Colonic mucosa (tissue), 4 donors: ENCODE measurements at regions not wholly inside any gene's neighbourhood (a gene's known extent, or its start where the extent isn't known, plus 50 kb on each side); places are given as distances from the start of the nearest gene placed in this dataset.

Experiments used
- DNase-seq: peaks from one replicate; pipeline ENCODE4 v3.0.0-alpha.2; 2020
- H3K27ac ChIP-seq: fragments of 200-600 bp; one replicate; pipeline ENCODE4 v1.8.0; 2021
- H3K27me3 ChIP-seq: fragments of 200-600 bp; one replicate; pipeline ENCODE4 v1.8.0; 2021
- H3K36me3 ChIP-seq: fragments of 200-600 bp; one replicate; pipeline ENCODE4 v1.8.0; 2021
- H3K4me1 ChIP-seq: fragments of 200-600 bp; one replicate; pipeline ENCODE4 v1.8.0; 2021; ENCODE audit warnings: mild to moderate bottlenecking
- H3K4me3 ChIP-seq: fragments of 200-600 bp; one replicate; pipeline ENCODE4 v1.8.0; 2021
- H3K9ac ChIP-seq, 2 donors: one replicate each; pipeline ENCODE4 v1.7.0; 2013; ENCODE audit warnings: control low read depth in 2 of 2, low read depth in 2 of 2, low read length in 2 of 2
- H3K9me3 ChIP-seq: fragments of 200-600 bp; one replicate; pipeline ENCODE4 v1.8.0; 2021
- CTCF ChIP-seq: fragments of 200-600 bp; IDR thresholded peaks from one replicate; pipeline ENCODE4 v1.8.0; 2022; ENCODE audit warnings: antibody characterized with exemption, mild to moderate bottlenecking
- intact Hi-C: fragments of 100-400 bp; cut with DNase I; formaldehyde crosslinking; loops from one replicate; pipeline ENCODE4 v1.14.1; 2022
- donor health status: healthy.
- donor health status: DM: no; HTN: no; CAD: no.
- donor health status: DM: no; HTN: no; CAD: no.

DNA sequence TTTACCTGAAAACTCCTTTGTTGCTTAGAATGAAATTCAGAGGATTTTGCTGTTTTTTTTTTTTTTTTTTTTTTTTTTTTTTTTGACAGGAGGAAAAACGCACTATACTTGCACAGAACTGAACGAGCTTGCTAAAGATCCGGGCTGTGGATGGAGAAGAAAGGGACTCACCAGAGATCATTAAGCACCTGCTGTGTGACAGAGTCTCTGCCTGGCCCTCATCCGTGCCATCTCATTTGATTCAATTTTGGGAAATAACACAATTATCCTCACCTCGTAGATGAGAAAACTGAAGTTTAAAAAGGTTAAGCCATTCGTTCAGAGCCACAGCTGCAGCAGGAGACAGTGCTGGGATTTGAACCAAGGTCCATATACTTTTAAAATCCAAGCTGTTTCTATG lies 775.4 kb upstream of the ID2 start:
- Histone ChIP-seq H3K36me3 (no peaks in the 10 kb centered on the region), H3K4me3 (no peak overlapping the region), H3K4me1 (no peaks in the 10 kb centered on the region), H3K9ac (no peak overlapping the region), H3K27ac (no peak overlapping the region), H3K9me3 (no peaks in the 10 kb centered on the region), H3K27me3 (no peaks in the 10 kb centered on the region)
- intact Hi-C loops: no loop called here
- DNase-seq: no peak
- no peak for TF ChIP-seq CTCF

- no peaks in the 10 kb centered on the region for H3K9me3 ChIP-seq
- no peaks in the 10 kb centered on the region for H3K4me1 ChIP-seq
- H3K27me3 ChIP-seq: no peaks in the 10 kb centered on the region
- intact Hi-C loops: no loop called here
- no peak overlapping the region for H3K4me3 ChIP-seq
- no peak overlapping the region for H3K27ac ChIP-seq
- no peak for TF ChIP-seq CTCF
- H3K9ac ChIP-seq: no peak overlapping the region
- no peaks in the 10 kb centered on the region for H3K36me3 ChIP-seq
- DNase-seq: no peak
Observed at GRCh38 chr2:7907041-7907440, 774.8 kb upstream of the ID2 start.

- no peak for TF ChIP-seq CTCF
- Histone ChIP-seq H3K9me3 (no peaks in the 10 kb centered on the region), H3K9ac (no peak overlapping the region), H3K4me3 (no peak overlapping the region), H3K27ac (no peak overlapping the region), H3K36me3 (no peaks in the 10 kb centered on the region), H3K4me1 (no peaks in the 10 kb centered on the region), H3K27me3 (no peaks in the 10 kb centered on the region)
- intact Hi-C loops: no loop called here
- no peak for DNase-seq
Observed at GRCh38 chr2:7910752-7911151, 771.1 kb upstream of the ID2 start.

DNA sequence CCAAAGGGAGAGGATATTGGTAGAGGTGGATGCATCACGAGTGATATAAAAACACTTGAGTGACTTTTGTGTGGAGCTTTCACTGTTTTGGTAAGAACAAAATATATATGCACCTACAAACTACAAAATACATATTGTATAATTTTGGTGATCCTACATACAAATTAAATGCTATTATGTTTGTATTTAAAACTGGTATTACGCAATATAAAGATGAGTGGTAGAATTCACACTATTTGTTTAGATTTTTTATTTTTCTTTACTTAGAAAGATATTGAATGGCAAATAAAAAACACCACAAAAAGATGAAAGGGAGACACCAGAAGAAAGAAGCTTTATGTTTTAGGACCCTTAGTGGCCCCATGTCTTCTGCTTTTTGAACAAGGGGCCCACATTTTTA lies 770.7 kb upstream of the ID2 start:
- TF ChIP-seq CTCF: no peak
- Histone ChIP-seq H3K4me1 (no peaks in the 10 kb centered on the region), H3K27ac (no peak overlapping the region), H3K36me3 (no peaks in the 10 kb centered on the region), H3K9me3 (no peaks in the 10 kb centered on the region), H3K9ac (no peak overlapping the region), H3K27me3 (no peaks in the 10 kb centered on the region), H3K4me3 (no peak overlapping the region)
- intact Hi-C loops: no loop called here
- DNase-seq: no peak

GRCh38 chr2:7913974-7914373 lies 767.9 kb upstream of the ID2 start:
- H3K4me1 ChIP-seq: no peaks in the 10 kb centered on the region
- no peaks in the 10 kb centered on the region for H3K36me3 ChIP-seq
- no peak for DNase-seq
- H3K27ac ChIP-seq: no peak overlapping the region
- TF ChIP-seq CTCF: no peak
- H3K4me3 ChIP-seq: no peak overlapping the region
- H3K27me3 ChIP-seq: no peaks in the 10 kb centered on the region
- no peak overlapping the region for H3K9ac ChIP-seq
- intact Hi-C loops: no loop called here
- H3K9me3 ChIP-seq: no peaks in the 10 kb centered on the region
